ENCODE measurements at regions not wholly inside any gene's neighbourhood (a gene's known extent, or its start where the extent isn't known, plus 50 kb on each side); places are given as distances from the start of the nearest gene placed in this dataset.

DNA sequence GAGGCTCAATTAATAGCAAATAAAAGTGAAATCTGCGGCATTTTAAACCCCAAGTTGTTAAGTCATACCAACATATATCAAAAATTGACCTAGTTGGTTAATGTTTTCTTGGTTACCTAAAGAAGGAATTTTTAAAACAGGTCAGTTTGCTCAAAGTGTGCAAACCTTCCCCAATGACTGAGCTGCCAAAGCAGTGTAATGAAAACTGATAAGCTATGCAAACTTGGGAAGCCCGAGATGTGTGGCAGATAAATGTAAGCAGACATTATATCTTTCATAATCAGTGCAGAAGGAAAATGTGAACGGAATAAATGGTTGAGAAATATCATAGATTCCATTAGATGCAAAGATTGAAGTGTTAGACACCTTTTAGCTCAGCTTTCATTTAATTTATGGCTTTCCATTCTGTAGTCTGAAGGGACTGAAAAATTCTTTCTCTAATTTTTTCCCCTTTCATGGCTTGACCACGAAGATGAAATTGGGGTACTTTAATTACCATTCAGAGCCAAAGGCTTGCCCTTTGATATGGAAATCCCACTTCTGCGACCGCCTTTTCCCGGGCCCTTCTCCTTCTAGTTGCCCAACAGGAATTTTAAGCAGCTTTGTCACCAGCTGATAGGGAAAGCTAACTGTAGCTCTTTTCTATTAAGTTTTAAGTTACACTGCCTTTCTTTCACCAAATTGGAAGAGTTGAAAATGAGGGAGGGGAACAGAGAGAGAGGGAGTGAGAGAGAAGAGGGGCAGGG, 306.6 kb upstream of the SOX5 start:
- no peak for DNase-seq

DNA sequence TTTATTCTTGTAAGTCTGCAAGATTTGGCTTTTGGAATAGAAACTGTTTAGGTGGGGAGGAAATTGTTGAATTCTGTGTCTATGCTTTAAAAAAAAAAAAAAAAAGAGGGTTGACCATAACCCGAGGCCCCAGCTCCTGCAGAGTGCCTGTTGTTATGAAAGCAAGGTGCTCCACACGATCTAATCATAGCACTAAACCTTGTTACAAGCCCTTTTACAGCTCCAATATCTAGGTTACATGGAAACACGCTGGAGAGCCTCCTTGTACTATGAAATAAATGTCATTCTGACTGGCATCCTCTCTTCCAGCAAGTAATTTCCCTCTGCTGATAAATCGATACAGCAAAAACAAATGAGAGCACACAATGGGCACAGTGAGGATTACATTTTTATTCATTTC, 303.1 kb upstream of the SOX5 start:
- no peak for DNase-seq

DNA sequence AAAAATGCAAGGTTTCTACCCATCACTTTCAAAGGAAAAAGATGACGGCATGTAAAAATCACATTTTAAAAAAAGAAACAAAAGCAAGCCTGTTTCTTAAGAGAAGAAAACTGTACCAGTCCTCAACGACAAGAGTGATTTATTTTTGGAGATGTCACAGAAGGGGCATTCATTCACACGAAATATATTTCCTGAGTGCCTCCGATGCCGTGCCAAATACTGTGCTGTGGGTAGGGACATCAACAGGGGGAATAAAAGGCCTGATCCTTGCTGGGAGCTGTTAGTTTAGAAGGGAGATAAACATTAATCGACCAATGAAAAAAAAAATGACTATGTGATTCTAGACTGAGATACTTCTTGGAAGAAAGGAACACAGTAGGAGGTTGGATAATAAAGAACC, 297.5 kb upstream of the SOX5 start:
- no peak for DNase-seq

DNA sequence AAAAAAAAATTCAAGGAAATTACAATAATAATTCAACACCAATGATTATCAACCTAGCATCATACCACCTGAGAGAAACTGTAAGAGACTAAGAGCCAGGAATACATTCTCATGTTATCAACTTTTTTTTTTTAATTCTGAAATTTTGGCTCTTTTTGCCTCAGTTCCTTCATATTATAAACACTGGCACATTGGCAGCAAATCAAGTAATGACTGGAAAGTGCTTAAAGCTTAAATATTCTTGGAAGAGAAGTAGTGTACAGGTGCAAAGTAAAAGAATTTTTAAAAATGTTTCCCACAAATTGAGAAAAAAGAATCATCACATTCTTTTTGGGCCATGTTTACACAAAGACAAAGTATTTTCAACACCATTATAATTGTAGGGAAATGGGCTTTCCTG, 296.9 kb upstream of the SOX5 start:
- DNase-seq, result no peak

DNA sequence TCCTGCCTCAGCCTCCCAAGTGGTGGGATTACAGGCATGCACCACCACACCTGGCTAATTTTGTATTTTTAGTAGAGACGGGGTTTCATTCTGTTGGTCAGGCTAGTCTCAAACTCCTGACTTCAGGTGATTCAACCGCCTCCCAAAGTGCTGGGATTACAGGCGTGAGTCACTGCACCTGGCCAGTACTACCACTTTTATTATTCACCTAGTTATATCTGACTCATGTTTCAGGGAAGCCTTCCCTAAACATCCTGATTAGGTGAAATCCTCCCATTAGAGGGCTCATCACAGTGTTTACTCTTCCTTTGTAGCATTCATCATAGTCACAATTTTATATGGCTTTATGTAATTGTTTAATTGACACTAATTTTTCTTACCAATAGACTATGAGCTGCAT, 295.3 kb upstream of the SOX5 start:
- no peak for DNase-seq

DNA sequence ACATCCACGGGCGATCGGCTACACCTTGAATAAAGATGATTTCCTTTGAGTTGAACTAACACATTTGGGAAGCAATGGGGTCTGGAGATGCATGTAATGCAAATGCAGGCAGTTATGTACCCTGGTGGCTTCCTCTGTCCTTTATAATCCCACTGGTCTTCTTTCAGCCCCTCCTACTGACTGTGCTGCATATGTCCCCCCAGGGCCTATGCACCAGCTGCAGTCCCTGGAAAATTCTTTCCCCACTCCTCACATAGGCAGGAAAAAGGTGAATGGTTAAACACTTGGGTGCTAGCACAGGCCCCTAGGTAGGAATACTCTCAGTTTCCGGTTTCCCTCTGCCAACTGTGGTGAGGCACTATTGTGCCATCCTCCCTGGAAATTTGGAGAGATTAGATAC, 294.8 kb upstream of the SOX5 start:
- DNase-seq, result no peak

DNA sequence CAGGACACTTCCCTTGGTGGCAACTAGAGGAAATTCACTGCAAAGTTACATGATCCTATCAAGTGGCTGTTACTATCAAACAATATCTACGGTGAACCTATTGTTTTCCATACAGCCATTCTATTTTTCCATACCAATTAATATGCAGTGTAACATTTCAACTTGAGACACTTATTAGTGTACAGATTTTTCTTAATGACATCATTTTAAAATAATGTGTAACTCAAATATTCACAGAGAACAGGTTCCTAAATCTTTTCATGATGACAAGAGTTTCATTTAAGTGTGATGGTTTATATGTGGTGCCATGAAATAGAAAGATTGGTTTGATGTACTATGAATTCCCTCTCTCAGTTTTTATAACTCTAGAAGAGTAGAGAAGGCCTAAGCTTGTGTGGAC, 291.2 kb upstream of the SOX5 start:
- no peak for DNase-seq

DNA sequence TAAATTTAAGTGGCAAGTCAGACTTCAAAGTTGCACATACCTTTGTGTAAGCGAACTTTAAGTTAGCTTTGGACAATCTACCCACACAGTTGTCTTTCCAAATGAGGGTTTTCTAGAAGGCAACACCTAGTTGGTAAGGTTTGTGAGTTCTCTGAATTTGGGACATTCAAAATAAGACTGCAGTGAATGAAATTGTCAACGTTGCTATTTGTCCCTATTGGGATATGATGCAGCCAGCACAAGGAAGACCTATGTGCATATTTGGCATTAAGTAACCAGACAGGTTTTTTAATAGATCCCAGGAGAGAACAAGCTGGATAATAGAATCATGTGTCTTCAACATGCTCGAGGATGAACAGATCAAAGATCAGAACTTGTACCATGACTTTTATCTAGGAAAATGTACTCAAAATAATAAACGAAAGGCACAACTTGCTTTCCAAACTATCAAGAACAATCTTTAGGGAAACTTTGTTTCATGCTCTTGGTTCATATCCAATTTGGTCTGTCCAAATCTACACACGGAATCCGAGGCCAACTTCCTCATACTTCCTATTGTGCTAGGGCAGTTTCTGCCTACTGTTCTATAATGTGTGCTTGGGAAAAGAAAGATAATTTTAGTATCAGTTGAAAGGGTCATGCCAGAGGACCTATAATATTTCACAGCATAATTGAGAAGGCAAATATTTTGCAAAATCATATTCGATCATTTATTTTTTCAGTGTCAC, 284.2 kb upstream of the SOX5 start:
- no peak for DNase-seq

DNA sequence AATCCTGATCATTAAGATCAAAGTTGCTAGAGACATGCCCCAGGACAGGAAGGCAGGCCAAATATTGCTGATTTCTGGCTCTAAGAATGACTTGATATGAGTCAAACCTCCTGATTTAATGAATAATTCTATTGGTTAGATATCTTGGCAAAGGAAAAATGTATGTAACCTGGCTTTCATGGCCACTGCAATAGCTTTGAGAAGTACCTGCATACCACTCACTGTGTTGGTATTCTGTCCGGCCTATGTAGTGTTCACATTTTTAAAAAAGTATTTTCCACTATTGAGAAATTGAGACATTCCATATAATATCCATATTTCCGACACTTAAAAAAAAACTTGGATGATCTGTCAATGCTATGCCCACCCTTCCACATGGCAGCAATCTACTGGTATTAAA, 283.1 kb upstream of the SOX5 start:
- no peak for DNase-seq

DNA sequence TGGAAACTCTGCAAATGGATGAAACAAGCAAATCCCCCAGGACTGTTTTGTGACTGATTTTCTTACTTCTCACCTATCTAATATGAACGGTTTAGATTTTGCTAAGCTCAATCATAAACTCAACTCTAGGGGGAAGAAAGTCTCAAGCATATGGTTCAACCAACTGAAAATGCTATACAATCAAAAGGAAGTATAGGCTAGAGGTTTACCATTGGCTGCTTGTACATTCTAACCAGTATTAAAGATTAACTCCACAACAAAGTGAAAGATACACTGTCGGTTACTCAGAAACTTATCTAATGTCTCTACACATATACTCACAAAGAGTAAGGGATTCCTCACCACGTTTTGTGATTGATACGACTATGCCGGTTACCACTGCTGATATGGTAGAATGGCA, 281.8 kb upstream of the SOX5 start:
- DNase-seq, result no peak

DNA sequence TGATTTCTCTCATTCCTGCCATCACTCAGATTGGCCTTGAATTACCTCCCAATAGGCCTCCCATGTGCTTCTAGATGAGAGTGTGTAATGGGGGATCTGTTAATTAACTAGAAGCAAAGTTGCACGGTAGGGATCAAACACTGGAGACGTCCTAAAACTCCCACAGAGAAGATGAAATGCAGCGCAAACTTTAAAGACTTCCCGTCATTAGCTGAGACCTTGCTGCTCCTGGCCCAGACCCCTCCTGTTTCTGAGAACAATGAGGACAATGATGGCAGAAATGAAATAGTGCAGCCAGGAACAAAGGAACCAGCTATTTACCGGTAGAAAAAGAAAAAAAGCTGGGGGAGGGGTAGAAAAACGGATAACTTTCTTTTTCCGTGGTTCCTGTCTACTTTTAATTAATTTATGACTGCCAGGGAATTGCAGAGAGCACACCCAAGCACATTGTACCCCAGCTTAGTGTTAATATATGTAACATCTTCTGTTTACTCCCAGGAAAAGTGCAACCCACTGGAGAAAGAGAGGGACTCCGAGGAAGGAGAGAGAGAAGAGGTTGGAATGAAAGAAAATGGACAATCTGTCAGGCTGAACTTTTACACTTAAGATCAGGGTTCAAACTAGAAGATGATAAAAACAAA, 280.7 kb upstream of the SOX5 start:
- DNase-seq, result no peak

DNA sequence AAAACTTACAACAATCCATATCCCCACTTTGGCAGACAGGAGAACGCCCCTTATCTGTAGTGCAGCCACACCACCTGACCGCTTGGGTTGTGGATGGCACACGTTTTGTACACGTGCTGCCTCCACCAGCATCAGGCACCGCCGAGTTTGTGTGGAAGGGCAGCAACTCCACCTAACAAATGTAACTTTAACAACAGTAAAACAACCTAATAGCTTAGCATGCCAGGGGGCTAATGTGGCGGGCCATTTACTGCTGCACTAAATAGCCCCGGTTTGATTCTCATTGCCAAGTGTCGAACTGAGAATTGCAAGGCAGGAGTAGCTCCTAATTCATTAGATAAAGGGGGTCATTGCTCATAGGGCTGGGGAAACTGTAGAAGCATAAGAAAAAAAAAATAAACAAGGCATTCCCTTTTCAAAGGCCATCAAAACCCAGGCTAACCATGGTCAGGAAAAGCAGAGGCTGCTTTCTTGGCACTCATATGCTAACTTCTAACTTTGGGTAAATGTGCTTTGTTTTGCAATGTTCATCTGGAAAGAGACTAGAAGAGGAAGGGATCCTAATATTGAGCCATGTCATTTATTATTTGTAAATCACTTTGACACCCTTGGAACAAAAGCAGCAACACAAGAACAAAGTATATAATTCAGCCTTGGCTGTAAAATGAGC, 279.7 kb upstream of the SOX5 start:
- DNase-seq, result no peak

DNA sequence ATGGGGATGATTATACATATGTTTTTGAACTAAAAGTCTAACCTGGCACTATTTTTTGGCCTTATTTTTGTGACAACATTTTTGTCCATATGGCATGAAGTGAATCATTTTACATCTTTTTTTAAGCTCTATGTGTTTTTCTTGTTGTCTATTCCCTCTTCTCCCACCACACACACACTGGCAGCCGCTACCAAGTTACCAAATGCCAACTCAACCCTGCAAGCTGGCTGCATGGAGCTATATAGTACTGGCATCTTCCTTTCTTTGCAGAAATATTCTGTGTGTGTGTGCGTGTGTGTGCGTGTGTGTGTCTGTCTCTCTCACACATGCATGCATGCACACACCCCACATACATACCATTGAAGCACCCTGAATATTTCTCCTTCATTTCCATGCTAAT, 278.9 kb upstream of the SOX5 start:
- no peak for DNase-seq

DNA sequence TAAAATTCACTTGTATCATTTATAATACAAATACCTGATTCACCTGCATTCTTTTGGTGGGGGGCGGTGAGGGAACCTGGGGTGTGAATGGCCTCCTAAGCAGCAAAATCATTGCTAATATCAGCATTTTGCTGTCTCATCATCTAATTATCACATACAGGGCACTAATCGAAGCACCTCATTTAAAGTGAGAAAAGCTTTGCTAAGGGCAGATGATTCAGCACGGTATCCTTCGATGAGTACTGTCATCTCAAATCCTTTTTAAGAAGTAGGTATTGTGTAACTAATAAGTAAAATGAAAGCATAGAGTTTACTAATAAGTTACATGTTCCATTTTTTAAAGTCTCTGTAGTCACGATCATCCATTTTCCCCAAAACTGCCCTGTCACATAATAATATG, 278.1 kb upstream of the SOX5 start:
- no peak for DNase-seq

DNA sequence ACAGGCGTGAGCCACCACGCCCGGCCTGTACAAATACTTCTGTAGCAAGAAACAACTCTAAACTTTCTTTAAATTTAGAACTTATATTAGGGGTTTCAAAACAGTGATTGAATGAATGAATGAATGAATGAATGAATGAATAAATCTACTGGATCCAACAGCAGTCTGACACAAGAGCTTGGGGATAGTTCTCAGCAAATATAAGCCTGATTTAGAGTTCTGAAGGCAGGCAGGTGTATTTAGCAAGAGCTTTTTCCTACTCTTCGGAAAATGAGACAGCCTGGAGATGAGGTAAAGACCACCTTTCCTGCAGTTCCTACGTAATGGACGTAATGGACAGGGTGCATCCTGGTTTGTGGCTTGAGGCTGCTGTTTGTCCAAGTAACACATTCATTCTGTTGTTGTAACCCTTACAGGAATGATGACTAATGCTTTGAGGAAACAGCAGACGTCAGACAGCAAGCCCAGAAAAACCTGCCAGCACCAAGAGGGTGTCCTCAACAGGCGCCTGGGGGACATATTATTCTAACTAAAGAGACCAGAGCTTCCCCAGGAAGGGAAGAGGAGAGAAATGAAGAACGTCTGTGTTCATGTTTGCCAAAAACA, 277.4 kb upstream of the SOX5 start:
- no peak for DNase-seq

DNA sequence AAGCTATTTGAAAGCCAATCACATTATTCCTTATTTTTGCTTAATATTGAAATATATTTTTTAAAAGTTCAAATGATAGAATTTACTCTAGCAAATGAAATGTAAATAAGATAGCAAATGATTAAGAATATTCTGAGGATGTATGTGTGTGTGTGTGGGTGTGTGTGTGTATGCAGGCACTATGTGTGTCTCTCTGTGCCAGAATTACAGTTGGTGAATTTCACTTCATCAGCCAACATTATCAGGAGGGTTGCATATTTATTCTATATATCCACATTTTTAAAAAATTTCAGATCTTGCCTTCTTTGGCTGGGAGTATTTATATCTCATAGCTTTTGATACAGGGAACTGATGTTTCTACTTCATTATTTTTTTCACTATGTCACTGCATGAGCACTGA, 274.9 kb upstream of the SOX5 start:
- DNase-seq, result no peak

DNA sequence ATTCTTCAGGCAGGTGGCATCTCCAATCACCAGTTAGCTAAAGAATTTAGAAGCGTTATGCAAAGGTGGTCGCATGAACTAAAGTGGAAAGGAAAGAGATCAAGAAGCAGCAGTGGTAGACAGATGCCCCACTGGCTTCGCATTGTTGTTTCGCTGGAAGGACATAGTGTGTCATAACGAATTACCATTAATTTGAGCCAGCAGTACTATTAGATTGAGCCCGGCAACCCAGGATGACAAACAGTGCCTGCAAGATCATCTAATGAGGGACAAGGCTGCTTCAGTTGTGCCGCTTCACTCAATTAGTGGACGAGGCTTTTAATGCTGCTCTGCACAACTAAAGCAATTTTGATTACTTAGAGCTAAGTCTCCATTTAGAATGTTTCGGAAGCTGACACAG, 274.5 kb upstream of the SOX5 start:
- DNase-seq, result no peak

DNA sequence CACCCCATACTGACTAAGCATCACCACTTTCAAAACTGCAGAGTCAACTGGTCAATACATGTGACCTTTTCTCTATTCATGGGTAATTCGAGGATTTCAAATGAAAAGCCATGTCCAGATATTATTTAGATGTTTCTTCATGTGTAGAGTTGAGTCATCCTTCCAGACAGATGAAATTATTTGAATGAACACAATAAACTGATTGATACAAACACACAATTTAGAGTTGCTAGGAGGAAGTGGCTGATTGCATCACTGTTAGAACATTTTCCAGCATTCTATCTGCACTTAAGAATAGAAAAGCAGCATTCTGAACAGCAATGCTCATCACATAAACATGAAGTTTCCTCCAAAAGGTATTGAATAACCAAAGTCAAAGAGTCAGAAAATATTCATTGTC, 273.5 kb upstream of the SOX5 start:
- DNase-seq, result no peak

DNA sequence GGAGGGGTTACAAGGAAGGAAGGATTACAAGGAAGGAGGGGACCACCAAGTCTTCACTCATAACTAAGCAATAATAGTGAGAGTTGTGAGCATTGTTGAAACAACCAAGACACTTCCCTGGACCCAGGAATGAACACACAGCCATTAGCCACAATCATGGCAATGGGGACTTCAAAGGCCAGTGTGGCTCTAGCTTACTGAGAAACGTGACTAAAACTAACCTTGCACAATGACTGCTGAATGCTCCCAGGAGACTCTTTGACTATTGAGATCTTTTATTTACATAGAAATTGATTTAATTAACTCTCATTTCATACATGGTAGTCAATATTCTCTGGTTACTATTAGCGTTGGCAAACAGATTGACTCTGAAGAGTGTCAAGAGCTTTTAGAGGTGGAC, 263.0 kb upstream of the SOX5 start:
- no peak for DNase-seq

DNA sequence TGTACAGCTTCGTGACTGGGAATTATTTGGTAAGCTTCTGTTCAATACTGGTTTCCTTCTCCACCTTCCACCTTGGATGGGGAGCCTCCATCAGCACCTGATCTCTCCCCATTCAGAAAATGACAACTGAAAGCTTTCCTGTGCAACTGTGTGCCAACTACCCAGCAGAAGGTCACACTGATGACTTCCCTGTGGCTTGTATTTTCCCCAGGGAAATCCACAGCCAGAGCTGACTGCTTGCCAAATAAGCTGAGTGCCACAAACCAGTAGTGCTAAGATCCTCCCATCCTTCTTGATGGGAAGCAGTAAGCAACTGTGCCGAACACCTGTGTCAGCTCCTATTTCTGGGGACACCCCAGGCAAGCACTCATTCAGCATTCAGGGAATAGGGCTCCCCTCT, 257.2 kb upstream of the SOX5 start:
- DNase-seq, result no peak

DNA sequence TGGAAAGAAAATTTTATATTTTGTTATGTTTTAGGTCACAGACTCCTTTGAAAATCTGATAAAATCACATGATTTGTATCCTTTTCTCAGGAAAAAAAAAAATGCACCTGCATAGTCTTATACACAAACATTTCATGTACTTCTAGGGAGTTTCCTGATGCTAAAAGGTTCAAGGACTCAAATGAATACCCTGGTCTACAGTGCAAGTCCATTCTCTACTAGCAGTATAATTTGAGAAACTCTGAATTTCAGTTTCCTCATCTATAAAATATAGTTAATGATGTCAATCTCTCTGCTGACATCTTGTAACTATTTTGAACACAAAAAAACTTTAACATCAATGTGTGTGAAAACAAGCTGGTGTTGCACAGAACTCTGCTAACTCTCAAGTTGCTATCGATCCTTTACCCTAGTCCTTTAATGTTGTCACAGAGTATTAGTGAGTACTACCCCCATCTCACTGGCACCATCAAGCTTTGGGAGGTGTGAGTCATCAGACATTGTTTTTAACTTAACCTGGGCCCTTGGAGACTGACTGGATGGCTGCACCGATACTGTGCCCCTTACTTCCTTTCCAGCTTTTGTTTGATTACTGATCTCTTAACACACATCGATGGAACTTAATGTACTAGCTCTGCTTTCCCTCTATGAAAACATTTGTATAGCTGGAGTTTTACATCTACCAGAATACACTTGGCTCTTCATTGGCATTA, 251.9 kb upstream of the SOX5 start:
- no peak for DNase-seq

DNA sequence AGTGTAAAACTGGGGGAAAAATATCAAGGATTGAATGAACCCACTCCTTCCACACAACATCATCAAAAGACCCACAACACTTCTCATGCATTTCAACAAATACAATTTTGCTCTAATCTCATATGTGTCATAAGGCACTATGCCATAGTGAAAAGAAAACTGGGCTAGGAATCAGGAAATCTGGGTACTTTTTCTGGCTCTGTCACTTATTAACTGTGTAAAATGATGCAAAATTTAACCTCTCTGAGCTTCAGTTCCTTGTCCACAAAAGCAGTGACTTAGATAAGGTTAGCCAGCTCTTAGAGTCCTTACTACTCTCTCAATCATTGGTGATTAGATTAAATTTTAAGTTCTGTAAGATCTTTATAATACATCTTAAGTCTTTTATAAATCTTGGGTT, 250.5 kb upstream of the SOX5 start:
- DNase-seq, result no peak

Data from T-helper 1 cell (primary cell).